MG63 (cell line): ENCODE measurements at regions not wholly inside any gene's neighbourhood (a gene's known extent, or its start where the extent isn't known, plus 50 kb on each side); places are given as distances from the start of the nearest gene placed in this dataset.

Source experiments
- DNase-seq: peaks from one replicate; pipeline ENCODE4 v3.0.0-alpha.2; 2020
- H3K27me3 ChIP-seq: fragments of 250-450 bp; sonication (Bioruptor Pico); 2 replicates; pipeline ENCODE4 v1.5.1; 2020; ENCODE audit warnings: mild to moderate bottlenecking, moderate library complexity
- H3K36me3 ChIP-seq: fragments of 250-450 bp; sonication (Bioruptor Pico); 2 replicates; pipeline ENCODE4 v1.5.1; 2020; ENCODE audit warnings: mild to moderate bottlenecking, moderate library complexity
- H3K4me3 ChIP-seq: fragments of 250-450 bp; sonication (Bioruptor Pico); 2 replicates; pipeline ENCODE4 v1.5.1; 2020; ENCODE audit warnings: mild to moderate bottlenecking, moderate library complexity
- H3K9me3 ChIP-seq: fragments of 250-450 bp; sonication (Bioruptor Pico); 2 replicates; pipeline ENCODE4 v1.5.1; 2020; ENCODE audit warnings: mild to moderate bottlenecking, moderate library complexity

GRCh38 chr7:115146148-115146547 is 224.3 kb downstream of the MDFIC start:
- Histone ChIP-seq H3K27me3 (no peaks in the 10 kb centered on the region), H3K36me3 (no peaks in the 10 kb centered on the region), H3K4me3 (no peak overlapping the region), H3K9me3 (no peaks in the 10 kb centered on the region)
- no peak for DNase-seq

GRCh38 chr7:115145512-115145911 is 223.6 kb downstream of the MDFIC start:
- Histone ChIP-seq H3K27me3 (no peaks in the 10 kb centered on the region), H3K36me3 (no peaks in the 10 kb centered on the region), H3K4me3 (no peak overlapping the region), H3K9me3 (no peaks in the 10 kb centered on the region)
- DNase-seq = no peak

- no peak for DNase-seq
- no peak overlapping the region for H3K4me3 ChIP-seq
- no peaks in the 10 kb centered on the region for H3K36me3 ChIP-seq
- H3K27me3 ChIP-seq = no peaks in the 10 kb centered on the region
- no peaks in the 10 kb centered on the region for H3K9me3 ChIP-seq
Observed at GRCh38 chr7:115137816-115138215, 215.9 kb downstream of the MDFIC start.

- Histone ChIP-seq H3K9me3 (no peaks in the 10 kb centered on the region), H3K27me3 (no peaks in the 10 kb centered on the region), H3K36me3 (no peaks in the 10 kb centered on the region), H3K4me3 (no peak overlapping the region)
- DNase-seq = no peak
Observed at GRCh38 chr7:115136796-115137443, 215.0 kb downstream of the MDFIC start.

- no peak for DNase-seq
- Histone ChIP-seq H3K4me3 (no peak overlapping the region), H3K36me3 (no peaks in the 10 kb centered on the region), H3K27me3 (no peaks in the 10 kb centered on the region), H3K9me3 (no peaks in the 10 kb centered on the region)
Observed at GRCh38 chr7:115135769-115136410, 214.0 kb downstream of the MDFIC start.

GRCh38 chr7:115135146-115135545 is 213.3 kb downstream of the MDFIC start:
- no peak for DNase-seq
- no peaks in the 10 kb centered on the region for H3K27me3 ChIP-seq
- no peaks in the 10 kb centered on the region for H3K9me3 ChIP-seq
- H3K36me3 ChIP-seq = no peaks in the 10 kb centered on the region
- H3K4me3 ChIP-seq = no peak overlapping the region

- no peak for DNase-seq
- Histone ChIP-seq H3K36me3 (no peaks in the 10 kb centered on the region), H3K27me3 (no peaks in the 10 kb centered on the region), H3K4me3 (no peak overlapping the region), H3K9me3 (no peaks in the 10 kb centered on the region)
Observed at GRCh38 chr7:115133248-115133647, 211.4 kb downstream of the MDFIC start.

GRCh38 chr7:115132096-115132495 is 210.2 kb downstream of the MDFIC start:
- no peak for DNase-seq
- no peaks in the 10 kb centered on the region for H3K9me3 ChIP-seq
- no peaks in the 10 kb centered on the region for H3K36me3 ChIP-seq
- H3K4me3 ChIP-seq = no peak overlapping the region
- no peaks in the 10 kb centered on the region for H3K27me3 ChIP-seq

- Histone ChIP-seq H3K36me3 (no peaks in the 10 kb centered on the region), H3K4me3 (no peak overlapping the region), H3K9me3 (no peaks in the 10 kb centered on the region), H3K27me3 (no peaks in the 10 kb centered on the region)
- DNase-seq = no peak
Observed at GRCh38 chr7:115128154-115128553, 206.3 kb downstream of the MDFIC start.

GRCh38 chr7:115127399-115128021 is 205.6 kb downstream of the MDFIC start:
- no peak overlapping the region for H3K4me3 ChIP-seq
- no peaks in the 10 kb centered on the region for H3K27me3 ChIP-seq
- no peaks in the 10 kb centered on the region for H3K36me3 ChIP-seq
- H3K9me3 ChIP-seq = no peaks in the 10 kb centered on the region
- DNase-seq = no peak

- Histone ChIP-seq H3K36me3 (no peaks in the 10 kb centered on the region), H3K27me3 (no peaks in the 10 kb centered on the region), H3K4me3 (no peak overlapping the region), H3K9me3 (no peaks in the 10 kb centered on the region)
- no peak for DNase-seq
Observed at GRCh38 chr7:115125750-115126149, 203.9 kb downstream of the MDFIC start.

GRCh38 chr7:115125312-115125711 is 203.4 kb downstream of the MDFIC start:
- no peak for DNase-seq
- H3K27me3 ChIP-seq = no peaks in the 10 kb centered on the region
- H3K9me3 ChIP-seq = no peaks in the 10 kb centered on the region
- no peaks in the 10 kb centered on the region for H3K36me3 ChIP-seq
- H3K4me3 ChIP-seq = no peak overlapping the region

- Histone ChIP-seq H3K27me3 (no peaks in the 10 kb centered on the region), H3K4me3 (no peak overlapping the region), H3K36me3 (no peaks in the 10 kb centered on the region), H3K9me3 (no peaks in the 10 kb centered on the region)
- no peak for DNase-seq
Observed at GRCh38 chr7:115124409-115124939, 202.6 kb downstream of the MDFIC start.

- H3K36me3 ChIP-seq = no peaks in the 10 kb centered on the region
- no peaks in the 10 kb centered on the region for H3K27me3 ChIP-seq
- H3K9me3 ChIP-seq = no peaks in the 10 kb centered on the region
- no peak overlapping the region for H3K4me3 ChIP-seq
- no peak for DNase-seq
Observed at GRCh38 chr7:115123441-115123840, 201.5 kb downstream of the MDFIC start.

- no peaks in the 10 kb centered on the region for H3K9me3 ChIP-seq
- no peak for DNase-seq
- no peaks in the 10 kb centered on the region for H3K27me3 ChIP-seq
- H3K36me3 ChIP-seq = no peaks in the 10 kb centered on the region
- no peak overlapping the region for H3K4me3 ChIP-seq
Observed at GRCh38 chr7:115122388-115122787, 200.5 kb downstream of the MDFIC start.

GRCh38 chr7:115117748-115118147 is 195.9 kb downstream of the MDFIC start:
- no peaks in the 10 kb centered on the region for H3K9me3 ChIP-seq
- no peak for DNase-seq
- no peak overlapping the region for H3K4me3 ChIP-seq

GRCh38 chr7:115116773-115117715 is 195.2 kb downstream of the MDFIC start:
- H3K9me3 ChIP-seq = no peaks in the 10 kb centered on the region
- no peaks in the 10 kb centered on the region for H3K27me3 ChIP-seq
- H3K36me3 ChIP-seq = no peaks in the 10 kb centered on the region
- DNase-seq = no peak
- H3K4me3 ChIP-seq = no peak overlapping the region

More at GRCh38 chr7:115117748-115118147, 195.9 kb downstream of the MDFIC start:
- Histone ChIP-seq H3K27me3 (no peaks in the 10 kb centered on the region), H3K36me3 (no peaks in the 10 kb centered on the region)
